ENCODE measurements at regions not wholly inside any gene's neighbourhood (a gene's known extent, or its start where the extent isn't known, plus 50 kb on each side); places are given as distances from the start of the nearest gene placed in this dataset.
A peak's percentile ranks its signal among the peaks of the same experiment; 100 is the strongest.

GRCh38 chr3:66164155-66164554, 56.6 kb upstream of the SLC25A26 start:
- Histone ChIP-seq H3K27me3 (ENCODE audit: control insufficient read depth in 2 of 2, insufficient read depth in 2 of 2, low read length in 2 of 2) (no peaks in the 10 kb centered on the region; a peak in 1 of 5 replicates), H3K9me3 (replicated peaks; ENCODE audit: control insufficient read depth, insufficient read depth, low read depth, low read length) (no peaks in the 10 kb centered on the region), H2AFZ (ENCODE audit: low read depth, low read length) (no peak overlapping the region), H3K4me1 (replicated peaks in 1 of 2; ENCODE audit: control insufficient read depth in 2 of 2, insufficient read depth in 2 of 2, low read length in 2 of 2) (no peaks in the 10 kb centered on the region), H3K36me3 (ENCODE audit: control insufficient read depth, insufficient read depth, low read length) (no peaks in the 10 kb centered on the region), H3K4me2 (ENCODE audit: insufficient read depth, low read length) (no peak overlapping the region), H3K79me2 (ENCODE audit: control insufficient read depth, insufficient read depth, low read length) (no peaks in the 10 kb centered on the region), H4K20me1 (replicated peaks; ENCODE audit: control insufficient read depth, insufficient read depth, low read length) (no peaks in the 10 kb centered on the region), H3K27ac (ENCODE audit: extremely low read depth, low read depth, low read length) (no peak overlapping the region), H3K9ac (ENCODE audit: insufficient read depth in 1 of 2, low read depth in 2 of 2, low read length in 2 of 2) (no peak overlapping the region), H3K9me1 (ENCODE audit: control insufficient read depth, insufficient read depth, low read length) (no peaks in the 10 kb centered on the region), H3K4me3 (no peak overlapping the region)
- no TSS peak for BruUV-seq (replicated peaks)
- DNase-seq (ENCODE audit: extremely low read depth in 1 of 4, low spot score in 3 of 4) (no peak), FAIRE-seq (no peak), ATAC-seq (no peak)
- ChIA-PET CTCF (ENCODE audit: low intra/inter-chr PET ratio) (no interaction called here), POLR2A (no interaction called here)
- peak; percentile 80 for TF ChIP-seq RBM25 (IDR thresholded peaks at IDR 0.05; ENCODE audit: low read depth, low read length, severe bottlenecking)
- TF ChIP-seq ZNF449 (CRISPR knock-in tag; IDR thresholded peaks at IDR 0.05): no peak
- no peak for TF ChIP-seq PTRF (tag; IDR thresholded peaks at IDR 0.05)
- no peak for TF ChIP-seq ZNF445 (CRISPR knock-in tag; IDR thresholded peaks at IDR 0.05; ENCODE audit: low read depth)
- intact Hi-C loops (cut with micrococcal nuclease): no loop called here
- in situ Hi-C loops (cut with MboI): no loop called here

- no peak for DNase-seq (ENCODE audit: extremely low read depth in 1 of 4, low spot score in 3 of 4)
- no peak for FAIRE-seq
- no peak overlapping the region for H3K4me2 ChIP-seq (ENCODE audit: insufficient read depth, low read length)
- in situ Hi-C loops (cut with MboI) (no loop called here), intact Hi-C loops (cut with micrococcal nuclease) (no loop called here)
- H2AFZ ChIP-seq (ENCODE audit: low read depth, low read length): no peak overlapping the region
- no peaks in the 10 kb centered on the region for H3K9me1 ChIP-seq (ENCODE audit: control insufficient read depth, insufficient read depth, low read length)
- H3K9ac ChIP-seq (ENCODE audit: insufficient read depth in 1 of 2, low read depth in 2 of 2, low read length in 2 of 2): no peak overlapping the region
- no peaks in the 10 kb centered on the region for H4K20me1 ChIP-seq (replicated peaks; ENCODE audit: control insufficient read depth, insufficient read depth, low read length)
- BruUV-seq (replicated peaks): no TSS peak
- H3K27me3 ChIP-seq (ENCODE audit: control insufficient read depth in 2 of 2, insufficient read depth in 2 of 2, low read length in 2 of 2): no peaks in the 10 kb centered on the region; a peak in 1 of 5 replicates
- H3K4me1 ChIP-seq (replicated peaks in 1 of 2; ENCODE audit: control insufficient read depth in 2 of 2, insufficient read depth in 2 of 2, low read length in 2 of 2): no peaks in the 10 kb centered on the region
- no peaks in the 10 kb centered on the region for H3K9me3 ChIP-seq (replicated peaks; ENCODE audit: control insufficient read depth, insufficient read depth, low read depth, low read length)
- TF ChIP-seq CREM (IDR thresholded peaks at IDR 0.05; ENCODE audit: low read depth) (no peak), GTF2A2 (tag; IDR thresholded peaks at IDR 0.05) (no peak), MAFK (IDR thresholded peaks at IDR 0.05; ENCODE audit: low read length) (no peak), GATAD2A (IDR thresholded peaks at IDR 0.05) (no peak), PRDM10 (IDR thresholded peaks at IDR 0.05; ENCODE audit: partially characterized antibody) (no peak)
- no peaks in the 10 kb centered on the region for H3K79me2 ChIP-seq (ENCODE audit: control insufficient read depth, insufficient read depth, low read length)
- WGBS (ENCODE audit: insufficient coverage, low coverage, missing lambda C conversion rate): 3% methylated on average over 5 of the region's 5 CpGs
- no peak for ATAC-seq
- H3K4me3 ChIP-seq: no peak overlapping the region
- H3K36me3 ChIP-seq (ENCODE audit: control insufficient read depth, insufficient read depth, low read length): no peaks in the 10 kb centered on the region
- POLR2A ChIA-PET: no interaction called here
- CTCF ChIA-PET (ENCODE audit: low intra/inter-chr PET ratio): no interaction called here
- H3K27ac ChIP-seq (ENCODE audit: extremely low read depth, low read depth, low read length): no peak overlapping the region
Observed at GRCh38 chr3:66163222-66163621, 57.6 kb upstream of the SLC25A26 start.
